ENCODE measurements at regions not wholly inside any gene's neighbourhood (a gene's known extent, or its start where the extent isn't known, plus 50 kb on each side); places are given as distances from the start of the nearest gene placed in this dataset.
"Not testable (repeated sequence)": the region's sequence is repeated elsewhere in the genome, so short reads cannot be mapped to it uniquely, and the experiment has no call there.

- no peak for DNase-seq
These were observed 68.1 kb upstream of the FGF3 start for GRCh38 chr11:69887330-69887729.

GRCh38 chr11:69887841-69888427 lies 68.7 kb upstream of the FGF3 start:
- DNase-seq, result no peak

- DNase-seq, result peak; percentile 62 to 83 (median 78)
These were observed 69.4 kb upstream of the FGF3 start for GRCh38 chr11:69888483-69889181.

GRCh38 chr11:69889400-69890318 lies 70.4 kb upstream of the FGF3 start:
- no peak for DNase-seq

- no peak for DNase-seq
These were observed 71.3 kb upstream of the FGF3 start for GRCh38 chr11:69890476-69890875.

- DNase-seq, result no peak
These were observed 72.4 kb upstream of the FGF3 start for GRCh38 chr11:69891421-69892236.

GRCh38 chr11:69892237-69892985 lies 73.2 kb upstream of the FGF3 start:
- no peak for DNase-seq

- no peak for DNase-seq
These were observed 73.9 kb upstream of the FGF3 start for GRCh38 chr11:69892986-69893555.

- DNase-seq, result no peak
These were observed 74.4 kb upstream of the FGF3 start for GRCh38 chr11:69893631-69894030.

- DNase-seq, result no peak
These were observed 75.0 kb upstream of the FGF3 start for GRCh38 chr11:69894181-69894611.

- no peak for DNase-seq
These were observed 75.4 kb upstream of the FGF3 start for GRCh38 chr11:69894648-69895047.

GRCh38 chr11:69896250-69896649 lies 77.0 kb upstream of the FGF3 start:
- no peak for DNase-seq

- no peak for DNase-seq
These were observed 78.9 kb upstream of the FGF3 start for GRCh38 chr11:69898123-69898522.

- no peak for DNase-seq
These were observed 81.0 kb upstream of the FGF3 start for GRCh38 chr11:69899957-69900821.

- DNase-seq, result not testable (repeated sequence)
These were observed 81.6 kb upstream of the FGF3 start for GRCh38 chr11:69900822-69901302.

- no peak for DNase-seq
These were observed 83.1 kb upstream of the FGF3 start for GRCh38 chr11:69902337-69902736.

- no peak for DNase-seq
These were observed 84.0 kb upstream of the FGF3 start for GRCh38 chr11:69903211-69903610.

- no peak for DNase-seq
These were observed 85.2 kb upstream of the FGF3 start for GRCh38 chr11:69904161-69904973.

GRCh38 chr11:69904974-69905535 lies 85.8 kb upstream of the FGF3 start:
- DNase-seq, result no peak

All from suppressor macrophage (primary cell).